NCI-H526 (cell line): ENCODE measurements at regions not wholly inside any gene's neighbourhood (a gene's known extent, or its start where the extent isn't known, plus 50 kb on each side); places are given as distances from the start of the nearest gene placed in this dataset.

Experiments
- DNase-seq, 2 experiments: peaks; one replicate each; lab custom pipeline; 2025; lab: John Stamatoyannopoulos, UW

DNA sequence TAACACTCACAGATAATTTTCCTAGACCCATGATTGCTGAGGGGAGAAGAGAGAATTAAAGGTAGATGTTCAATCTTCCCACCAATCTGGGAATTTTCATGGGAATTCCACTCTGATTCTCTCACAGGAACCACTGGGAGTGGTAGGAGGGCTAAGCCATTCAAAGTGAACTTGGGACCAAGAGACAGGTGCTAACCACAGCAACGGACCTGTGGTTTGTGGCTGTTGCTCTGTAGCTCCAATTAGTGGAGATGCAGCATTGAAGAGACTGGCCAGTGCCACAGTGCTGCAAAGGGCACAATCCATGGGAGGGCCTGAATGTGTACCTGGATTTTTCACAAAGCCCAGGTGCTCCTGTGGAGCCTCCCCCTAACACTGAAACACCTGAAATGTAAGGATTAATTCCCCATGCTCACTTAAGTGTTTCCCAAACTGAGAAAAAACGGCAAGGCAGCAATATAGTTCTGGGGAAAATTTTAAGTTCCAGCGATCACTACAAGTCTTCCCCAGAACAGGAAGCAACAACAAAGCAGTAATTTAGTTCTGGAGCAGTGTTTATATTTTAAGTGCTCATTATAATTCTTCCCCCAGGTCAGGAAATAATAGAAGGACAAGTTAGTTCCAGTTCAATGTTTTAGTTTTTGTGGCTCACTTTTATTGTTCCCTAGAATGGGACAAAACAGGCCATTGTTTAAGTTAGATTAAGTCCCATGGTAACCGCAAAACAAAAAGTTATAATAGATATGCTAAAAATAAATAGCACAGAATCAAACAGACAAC lies 1045.8 kb downstream of the CNTNAP5 start:
- peak in 1 of 2 experiments; percentile 2 for DNase-seq

DNA sequence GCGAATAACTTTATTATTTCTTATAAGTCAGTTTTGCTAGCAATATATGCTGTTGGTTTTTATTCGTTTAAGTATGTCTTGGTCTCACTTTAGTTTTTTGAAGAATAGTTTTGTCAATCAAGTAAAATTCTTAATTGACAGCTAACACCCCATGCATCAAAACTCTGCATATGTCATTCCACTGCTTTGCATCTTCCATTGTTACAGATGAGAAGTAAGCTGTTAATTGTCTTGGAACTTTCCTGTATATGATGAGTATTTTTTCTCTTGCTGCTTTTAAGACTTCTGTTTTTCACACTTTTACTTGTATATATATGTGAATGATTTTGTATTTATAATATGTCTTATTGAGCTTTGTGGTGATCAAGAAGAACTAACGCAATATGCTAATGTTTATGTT lies 1048.4 kb downstream of the CNTNAP5 start:
- no peak for DNase-seq

DNA sequence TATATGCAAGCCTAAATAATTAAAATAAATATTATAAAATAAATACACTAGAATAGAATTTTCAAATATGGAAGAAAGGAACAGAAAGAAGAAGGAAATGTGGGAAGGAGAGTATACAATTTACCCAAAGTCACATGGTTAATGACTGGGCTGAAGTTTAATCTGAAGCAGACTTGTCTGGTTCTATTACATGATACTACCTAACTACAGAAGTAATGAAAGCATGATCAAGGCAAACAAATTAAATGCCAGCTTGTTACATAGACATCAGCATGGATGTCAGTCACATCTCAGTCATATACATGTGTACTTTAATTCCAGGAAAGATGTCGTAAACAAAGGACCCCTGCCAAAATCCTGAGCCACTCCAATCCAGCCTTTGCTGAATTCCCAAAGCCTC lies 1060.8 kb downstream of the CNTNAP5 start:
- no peak for DNase-seq

DNA sequence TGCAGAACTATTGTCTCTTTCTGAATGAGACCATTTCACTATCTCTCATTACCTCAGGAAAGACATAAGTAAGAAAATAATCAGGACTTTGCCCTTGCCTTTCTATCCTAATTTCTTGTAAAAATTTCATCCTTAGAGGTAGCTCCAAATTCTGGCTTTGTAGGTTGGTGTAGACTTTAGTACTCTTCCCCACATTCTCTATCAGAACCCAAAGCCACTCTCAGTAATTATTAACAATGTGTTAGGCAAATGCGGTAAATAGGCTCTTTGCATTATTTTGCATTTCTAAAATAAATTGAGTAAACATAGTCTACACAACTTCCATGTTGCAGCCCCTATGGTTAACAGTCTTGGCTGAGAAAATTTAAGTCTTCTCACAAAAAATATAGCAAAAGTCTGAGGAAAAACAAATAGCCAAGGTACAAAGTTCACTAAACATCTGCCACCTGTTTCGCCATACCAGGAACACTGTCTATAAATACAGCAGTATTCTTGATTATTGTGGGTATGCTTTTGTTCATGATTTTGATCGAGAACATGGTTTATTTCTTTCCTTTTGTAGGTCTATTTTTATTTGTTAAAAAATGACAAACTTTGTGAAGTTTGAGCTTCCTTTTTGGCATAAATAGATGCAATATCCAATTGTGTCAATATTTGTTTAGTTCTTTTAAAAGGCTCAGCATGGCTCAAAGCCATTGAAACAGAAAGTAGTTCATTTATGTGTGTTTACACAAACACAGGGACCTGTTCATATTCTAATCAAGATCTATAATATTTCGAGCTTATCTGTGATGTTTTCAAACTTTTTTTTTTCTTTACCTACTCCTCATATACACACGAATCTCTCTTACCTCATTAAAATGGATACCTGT lies 1061.5 kb downstream of the CNTNAP5 start:
- DNase-seq = peak in 1 of 2 experiments; percentile 23

DNA sequence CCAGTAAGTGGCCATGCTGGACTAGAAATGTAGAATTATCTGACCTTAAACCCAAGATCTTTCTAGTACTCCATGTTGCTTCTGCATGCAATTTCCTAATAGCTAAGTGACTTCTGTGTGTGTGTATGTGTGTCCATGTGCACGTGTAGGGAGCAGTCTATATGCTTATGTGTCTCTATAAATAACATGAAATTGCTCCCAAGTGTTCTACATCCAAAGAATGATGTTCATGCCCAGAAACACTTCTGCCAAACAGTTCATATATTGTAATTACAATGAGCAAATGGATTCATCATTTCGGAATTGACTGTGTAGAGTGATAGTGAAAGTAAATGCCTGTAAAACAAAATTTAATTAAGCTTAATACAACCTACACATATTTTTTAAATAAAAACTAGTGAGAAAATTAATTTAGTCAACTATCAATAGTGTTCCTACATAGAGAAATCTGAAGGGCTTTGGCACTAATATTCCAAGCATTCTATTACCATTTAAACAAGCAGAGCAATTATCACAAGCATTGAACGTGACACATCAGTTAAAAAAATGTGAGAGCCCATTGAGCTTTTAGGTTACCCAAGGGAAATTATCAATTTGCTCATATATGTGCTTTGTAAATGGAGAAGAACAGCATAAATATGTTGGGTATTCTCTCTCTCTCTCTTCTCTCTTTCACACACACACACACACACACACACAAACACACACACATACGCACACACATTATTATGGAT lies 1067.4 kb downstream of the CNTNAP5 start:
- DNase-seq = no peak

DNA sequence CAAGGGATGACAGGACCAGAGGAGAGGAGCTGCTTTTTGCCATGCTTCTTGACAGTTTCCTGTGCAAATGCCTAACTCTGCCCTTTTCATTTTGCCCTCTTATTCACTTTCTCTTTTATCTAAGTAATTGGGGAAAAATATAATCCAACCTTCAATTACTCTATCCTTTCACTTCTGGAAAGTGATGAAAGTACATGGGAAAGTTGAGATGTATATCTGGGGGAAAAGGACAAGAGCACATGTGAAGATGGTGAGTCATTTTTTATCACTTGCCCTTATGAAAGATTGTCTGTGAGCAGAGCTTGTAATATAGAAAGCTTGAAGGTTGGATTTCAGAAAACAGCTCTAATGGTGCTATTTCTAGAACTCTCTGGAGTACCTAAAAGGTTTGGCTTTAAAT lies 1070.7 kb downstream of the CNTNAP5 start:
- DNase-seq = no peak

DNA sequence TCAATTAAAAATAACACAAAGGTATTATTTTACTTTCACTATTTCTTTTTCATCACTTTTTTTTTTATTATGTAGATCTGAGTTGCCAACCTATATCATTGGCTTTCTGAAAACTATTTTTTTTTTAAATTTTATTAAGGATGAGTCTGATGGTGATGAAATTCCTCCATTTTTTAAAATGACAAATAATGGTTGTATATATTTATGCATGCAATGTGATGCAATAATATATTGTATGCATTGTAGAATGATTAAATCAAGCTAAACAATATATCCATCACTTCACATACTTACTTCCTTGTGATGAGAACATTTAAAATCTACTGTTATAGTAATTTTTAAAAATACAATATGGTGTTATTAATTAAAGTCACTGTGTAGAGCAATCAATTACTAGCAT lies 1081.6 kb downstream of the CNTNAP5 start:
- no peak for DNase-seq

DNA sequence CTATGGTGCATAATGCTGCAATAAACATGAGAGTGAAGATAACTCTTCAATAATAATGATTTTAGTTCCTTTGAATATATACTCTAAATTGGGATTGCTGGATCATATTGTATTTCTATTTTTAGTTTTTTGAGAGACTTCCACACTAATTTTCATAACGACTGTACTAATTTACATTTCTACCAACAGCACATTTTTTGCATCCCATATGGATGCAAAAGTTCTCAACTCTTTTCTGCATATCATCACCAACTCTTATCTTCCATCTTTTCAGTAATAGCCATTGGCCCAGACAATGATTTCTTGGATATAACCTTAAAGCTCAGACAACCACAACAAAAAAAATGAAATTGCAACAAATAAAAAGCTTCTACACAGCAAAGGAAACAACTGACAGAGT lies 1082.4 kb downstream of the CNTNAP5 start:
- DNase-seq = no peak

DNA sequence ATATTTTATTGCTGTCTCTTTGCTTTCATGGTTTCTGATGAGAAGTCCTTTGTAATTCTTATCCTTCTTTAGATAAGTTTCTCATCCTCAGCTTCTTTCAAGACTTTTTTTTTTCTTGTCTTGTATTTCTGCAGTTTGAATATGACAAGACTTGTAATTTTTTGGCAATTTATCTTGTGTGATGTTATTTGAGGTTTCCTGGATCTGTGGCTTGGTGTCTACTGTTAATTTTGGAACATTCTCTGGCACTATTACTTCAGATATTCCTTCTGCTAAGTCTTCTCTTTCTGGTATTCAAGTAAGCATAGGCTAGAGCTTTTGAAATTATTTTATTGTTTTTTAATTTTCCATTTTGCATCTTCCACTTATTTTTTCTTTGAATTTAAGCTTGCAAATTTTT lies 1083.2 kb downstream of the CNTNAP5 start:
- no peak for DNase-seq

DNA sequence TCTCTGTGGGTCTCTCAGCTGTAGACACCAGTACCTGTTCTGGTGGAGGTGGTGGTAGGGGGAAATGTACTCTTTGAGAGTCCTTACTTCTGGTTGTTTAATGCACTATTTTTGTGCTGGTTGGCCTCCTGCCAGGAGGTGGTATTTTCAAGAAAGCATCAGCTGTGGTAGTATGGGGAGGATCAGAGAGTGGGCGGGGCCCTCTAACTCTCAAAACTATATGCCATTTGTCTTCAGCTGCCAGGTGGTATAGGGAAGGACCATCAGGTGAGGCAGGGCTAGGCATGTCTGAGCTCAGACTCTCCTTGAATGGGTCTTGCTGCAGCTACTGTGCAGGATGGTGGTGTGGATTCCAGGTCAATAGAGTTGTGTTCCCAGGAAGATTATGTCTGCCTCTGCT lies 1100.8 kb downstream of the CNTNAP5 start:
- no peak for DNase-seq

DNA sequence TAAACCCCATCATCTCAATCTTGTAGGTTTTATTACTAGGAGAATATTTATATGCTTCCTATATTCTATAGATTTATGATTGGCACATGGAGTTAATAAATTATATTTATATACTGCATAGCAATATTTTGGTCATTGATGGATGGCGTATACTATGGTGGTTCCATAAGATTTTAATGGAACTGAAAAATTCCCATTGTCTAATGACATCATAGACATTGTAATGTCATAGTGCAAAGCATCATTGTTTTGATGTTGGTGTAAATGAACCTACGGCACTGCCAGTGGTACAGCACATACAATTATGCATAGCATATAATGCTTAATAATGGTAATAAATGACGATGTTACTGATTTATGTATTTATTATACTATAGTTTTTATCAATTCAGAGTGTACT lies 1135.9 kb downstream of the CNTNAP5 start:
- DNase-seq = no peak

DNA sequence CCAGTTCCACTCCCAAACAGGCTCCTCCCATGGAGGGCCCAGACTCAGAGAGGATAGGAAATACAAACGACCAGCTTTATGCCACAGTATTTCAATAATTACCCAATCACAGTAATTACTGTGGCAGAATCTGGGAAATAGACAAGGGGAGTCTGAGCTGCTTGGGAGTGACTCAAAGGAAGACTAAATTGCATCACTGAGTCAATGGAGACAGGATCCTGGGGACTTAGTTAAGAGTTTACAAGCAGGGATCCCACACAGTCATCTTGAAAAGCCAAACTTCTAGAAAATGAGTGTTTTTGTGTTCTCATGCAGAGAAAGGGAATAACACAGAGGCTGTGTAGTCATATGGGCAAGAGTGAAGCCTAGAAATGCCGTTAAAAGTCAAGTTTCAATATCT lies 1142.1 kb downstream of the CNTNAP5 start:
- no peak for DNase-seq

DNA sequence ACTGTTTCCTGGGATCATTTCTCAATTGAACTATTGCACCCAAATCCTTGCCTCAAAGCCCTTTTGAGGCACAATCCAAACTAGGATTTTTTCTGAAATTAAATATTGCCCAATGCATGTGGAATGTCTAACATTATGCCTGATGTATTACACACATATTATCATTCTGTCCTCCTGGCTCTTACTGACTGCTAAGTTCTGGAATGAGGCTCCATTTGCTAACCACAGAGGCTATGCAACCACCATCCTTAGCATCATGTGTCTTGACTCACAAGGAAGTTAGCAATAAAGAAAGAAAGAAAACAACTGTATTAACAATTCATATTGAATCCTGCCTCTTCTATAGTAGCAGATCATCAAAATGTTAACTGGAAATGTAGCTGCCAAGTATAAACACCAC lies 1142.7 kb downstream of the CNTNAP5 start:
- DNase-seq = no peak

DNA sequence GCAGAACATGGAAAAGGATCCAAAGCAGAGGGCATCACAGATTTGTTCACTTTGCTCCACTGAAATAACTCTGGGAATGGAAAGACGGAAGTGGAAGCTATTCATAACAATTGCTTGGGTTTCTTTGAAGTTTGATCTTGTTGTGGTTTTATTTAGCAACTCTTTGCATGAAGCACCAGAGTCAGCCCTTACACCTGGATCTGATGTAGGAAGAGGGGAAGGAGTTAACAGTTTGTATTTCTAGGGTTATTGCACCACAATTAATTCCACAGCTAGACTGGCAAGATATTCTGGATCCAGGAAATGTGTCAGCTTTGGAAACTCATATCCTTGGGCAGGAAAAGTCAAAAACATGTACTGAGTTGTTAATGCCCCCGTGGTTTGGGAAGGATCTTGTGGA lies 1143.4 kb downstream of the CNTNAP5 start:
- DNase-seq = no peak

DNA sequence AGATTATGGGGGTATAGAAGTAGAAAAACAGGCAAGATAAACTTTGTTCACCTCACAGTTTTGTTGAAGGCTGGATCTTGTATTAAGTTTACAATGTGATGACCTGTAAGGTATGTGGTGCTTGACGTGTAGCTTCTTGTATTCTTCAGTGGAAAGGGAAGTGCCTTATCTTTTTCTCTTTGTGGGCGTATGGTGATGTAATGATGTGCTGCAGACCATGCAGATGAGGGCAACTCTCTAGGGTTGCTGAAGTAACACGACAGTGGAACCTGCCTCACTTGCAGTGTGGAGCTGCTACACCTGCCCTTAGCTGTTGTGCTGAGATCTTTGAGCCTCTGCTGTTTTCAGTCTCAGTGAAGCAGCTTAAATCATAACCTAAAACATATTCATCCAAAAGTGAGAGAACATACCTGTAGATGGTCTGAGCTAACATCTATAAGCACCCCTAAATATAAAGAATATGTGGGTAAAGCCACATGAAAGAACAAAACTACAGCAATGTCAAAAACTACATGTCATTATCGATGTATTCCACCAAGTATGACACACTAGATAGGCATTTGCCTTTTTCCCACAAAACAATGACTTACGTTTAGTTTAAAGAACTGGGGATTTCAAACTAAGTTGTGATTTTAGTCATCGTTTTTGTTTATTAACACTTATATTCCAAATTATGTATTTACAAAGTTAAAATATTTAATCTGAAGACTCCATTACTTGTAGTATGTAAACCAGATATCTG lies 1144.1 kb downstream of the CNTNAP5 start:
- DNase-seq = no peak

DNA sequence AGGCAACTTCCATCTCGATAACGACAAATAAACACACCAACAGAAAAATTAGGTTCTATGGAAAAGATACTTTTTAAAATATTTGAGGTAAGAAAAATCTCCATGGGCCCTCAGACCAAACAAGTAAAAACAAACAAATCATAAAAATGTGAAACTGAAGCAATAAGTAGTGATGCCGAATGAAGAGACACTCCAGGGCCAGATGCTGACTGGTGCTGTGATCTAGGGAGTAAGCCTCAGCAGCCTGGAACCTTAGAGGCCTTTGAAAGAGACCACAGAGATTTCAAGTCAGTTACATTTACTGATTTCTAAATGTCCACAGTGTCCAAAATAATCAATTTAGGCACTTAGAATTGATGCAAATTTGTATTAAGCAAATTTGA lies 1144.7 kb downstream of the CNTNAP5 start:
- DNase-seq = no peak

DNA sequence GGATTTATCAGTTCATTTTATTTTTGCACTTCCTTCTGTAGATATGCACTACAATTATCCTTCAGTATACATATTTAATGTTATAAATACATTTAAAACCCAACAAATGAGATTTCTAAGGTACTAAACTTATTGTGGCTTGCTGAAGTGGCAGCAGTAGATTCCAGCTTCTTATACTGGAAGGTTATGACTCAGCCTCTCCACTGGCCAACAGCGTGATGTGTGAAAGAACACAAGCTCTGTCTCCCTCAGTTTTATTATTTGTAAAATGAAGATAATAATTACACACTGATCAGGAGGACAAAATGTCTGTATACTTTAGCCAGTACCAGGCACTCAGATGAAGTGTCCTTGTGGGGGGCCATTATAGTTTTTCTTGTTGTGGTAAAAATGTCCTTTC lies 1147.1 kb downstream of the CNTNAP5 start:
- no peak for DNase-seq

DNA sequence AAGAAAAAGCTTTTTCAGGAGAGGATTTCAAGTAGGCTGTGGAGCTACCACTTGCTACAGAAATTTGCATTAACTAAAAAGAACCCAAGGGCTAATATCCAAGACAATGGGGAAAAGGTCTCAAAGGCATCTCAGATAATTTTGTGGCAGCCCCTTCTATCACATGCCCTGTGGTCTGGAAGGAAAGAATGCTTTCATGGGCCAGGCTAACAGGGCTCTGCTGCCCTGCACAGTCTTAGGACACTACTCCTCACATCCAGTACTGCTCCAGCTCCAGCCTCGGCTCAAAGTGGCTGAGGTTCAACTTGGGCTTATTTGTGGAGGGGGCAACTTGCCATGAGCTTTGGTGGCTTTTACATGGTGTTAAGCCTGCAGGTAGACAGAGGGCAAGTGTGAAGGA lies 1150.3 kb downstream of the CNTNAP5 start:
- DNase-seq = no peak

DNA sequence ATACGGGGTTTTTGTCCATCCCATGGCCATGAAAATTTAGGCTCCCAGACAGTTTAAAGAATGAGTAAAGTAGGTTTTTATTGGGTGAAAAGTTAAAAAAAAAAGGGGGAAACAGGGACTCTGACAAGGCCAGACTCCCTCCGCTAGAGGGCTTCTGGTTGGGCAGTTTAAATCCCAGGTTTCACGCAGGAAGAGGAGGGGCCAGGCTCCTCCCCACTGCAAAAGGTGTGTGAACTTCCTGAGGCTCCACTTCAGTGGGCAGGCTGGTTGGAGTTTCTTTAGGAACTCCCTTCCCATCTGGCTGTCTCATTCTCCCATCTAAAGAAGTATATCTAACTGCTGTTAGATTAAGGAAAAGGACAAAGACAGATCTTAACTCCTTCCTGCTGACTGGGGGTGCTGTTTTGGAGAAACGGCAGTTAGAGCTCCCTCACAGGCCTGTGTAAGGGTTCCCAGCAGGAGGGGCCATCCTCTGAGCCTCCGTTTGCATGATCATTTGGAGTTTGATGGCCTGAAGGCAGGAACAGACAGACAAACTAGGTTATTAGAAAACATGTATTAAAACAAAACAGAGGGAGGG lies 1160.7 kb downstream of the CNTNAP5 start:
- DNase-seq = no peak

DNA sequence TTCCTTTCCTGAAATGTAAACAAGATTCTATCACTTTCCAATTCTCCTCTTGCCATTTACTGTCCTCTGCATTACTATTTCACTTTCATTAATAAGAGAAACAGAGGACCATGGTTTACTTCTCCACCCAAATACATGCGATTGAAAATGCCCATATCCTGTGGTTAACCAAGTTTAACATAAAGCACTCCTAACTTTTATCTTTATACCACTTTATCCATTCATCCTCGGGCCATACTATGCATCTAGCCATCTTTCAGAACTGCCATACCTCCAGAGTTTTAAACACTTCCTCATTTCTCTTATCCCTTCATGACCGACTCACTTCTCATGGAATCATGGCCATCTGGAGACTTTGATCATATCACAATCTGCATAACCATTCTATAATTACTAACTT lies 1182.3 kb downstream of the CNTNAP5 start:
- DNase-seq = no peak

DNA sequence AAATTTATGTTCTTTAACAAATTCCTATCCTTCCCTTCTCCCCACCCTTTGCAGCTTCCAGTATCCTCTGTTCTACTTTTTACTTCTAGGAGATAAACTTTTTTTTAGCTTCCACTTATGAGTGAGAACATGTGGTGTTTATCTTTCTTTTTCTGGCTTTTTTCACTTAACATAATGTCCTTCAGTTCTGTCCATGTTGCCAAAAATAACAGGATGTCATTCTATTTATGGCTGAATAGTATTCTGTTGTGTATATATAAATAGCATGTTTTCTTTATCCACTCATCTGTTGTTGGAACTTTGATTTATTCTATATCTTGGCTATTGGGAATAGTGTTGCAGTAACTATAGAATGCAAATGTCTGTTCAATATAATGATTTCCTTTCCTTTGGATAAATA lies 1191.2 kb downstream of the CNTNAP5 start:
- DNase-seq = no peak

DNA sequence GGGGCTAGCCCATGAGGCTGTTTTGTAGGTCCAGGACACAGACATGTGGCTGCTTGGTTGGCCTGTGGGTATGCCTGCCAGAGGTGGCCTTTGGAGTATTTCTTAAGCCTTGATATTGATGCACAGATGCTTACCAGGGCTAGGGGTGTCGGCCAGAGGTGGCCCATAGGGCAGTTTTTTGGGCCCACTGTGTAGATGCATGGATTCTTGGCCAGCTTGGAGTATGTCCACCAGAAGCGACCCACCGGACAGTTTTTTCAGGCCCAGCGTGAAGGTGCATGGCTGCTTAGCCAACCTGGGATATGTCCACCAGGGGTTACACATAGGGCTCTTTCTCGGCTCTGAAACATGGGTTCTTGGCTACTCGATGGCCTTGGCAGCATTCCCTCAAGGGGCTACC lies 1199.1 kb downstream of the CNTNAP5 start:
- DNase-seq = no peak
